PC-9 (cell line): ENCODE measurements at regions not wholly inside any gene's neighbourhood (a gene's known extent, or its start where the extent isn't known, plus 50 kb on each side); places are given as distances from the start of the nearest gene placed in this dataset.

Experiments used
- BruUV-seq: library from RNA; stranded (reverse); fragments of 400-500 nt; replicated peaks from 2 replicates; lab custom pipeline; 2021; lab: Mats Ljungman, UMichigan
- CTCF ChIA-PET: fragments of 300-600 bp; sonication (Branson Sonifier 250); formaldehyde crosslinking; loops from one replicate; lab custom pipeline; 2022; ENCODE audit warnings: antibody characterized with exemption; lab: Charles Lee
- POLR2A ChIA-PET: fragments of 300-600 bp; sonication (Branson Sonifier 250); formaldehyde crosslinking; loops from one replicate; lab custom pipeline; 2022; ENCODE audit warnings: antibody characterized with exemption; ENCODE audit not compliant: unreplicated experiment; lab: Charles Lee
- DNase-seq, 2 experiments: peaks; one replicate each; pipeline versions ENCODE4 v3.0.0 to v3.0.0-alpha.2; 2015 to 2022; ENCODE audit warnings: mixed read lengths in 1 of 2
- H2AFZ ChIP-seq: fragments of 200-600 bp; sonication (generic); 2 replicates; pipeline ENCODE4 v1.8.1; 2017; ENCODE audit warnings: antibody characterized with exemption
- H3F3A ChIP-seq: fragments of 200-600 bp; sonication (generic); 2 replicates; pipeline ENCODE4 v1.8.1; 2017; ENCODE audit warnings: antibody characterized with exemption, mild to moderate bottlenecking, low read depth; ENCODE audit not compliant: insufficient read depth
- H3K27ac ChIP-seq: fragments of 200-600 bp; sonication (generic); 2 replicates; pipeline ENCODE4 v1.6.1; 2016; ENCODE audit warnings: mixed run types
- H3K27me3 ChIP-seq: fragments of 200-600 bp; sonication (generic); 2 replicates; pipeline ENCODE4 v1.6.1; 2016; ENCODE audit warnings: low read depth, mixed run types; ENCODE audit not compliant: insufficient read depth
- H3K36me3 ChIP-seq: fragments of 200-600 bp; sonication (generic); 2 replicates; pipeline ENCODE4 v1.6.1; 2016; ENCODE audit warnings: low read depth, mixed run types
- H3K4me1 ChIP-seq: fragments of 200-600 bp; sonication (generic); replicated peaks from 2 replicates; pipeline ENCODE4 v1.6.1; 2016; ENCODE audit warnings: mixed run types; ENCODE audit not compliant: insufficient read depth
- H3K4me2 ChIP-seq: fragments of 200-600 bp; sonication (generic); 2 replicates; pipeline ENCODE4 v1.6.1; 2017; ENCODE audit warnings: mixed run types
- H3K4me3 ChIP-seq: fragments of 200-600 bp; sonication (generic); 2 replicates; pipeline ENCODE4 v1.6.1; 2016; ENCODE audit warnings: mixed run types
- H3K79me2 ChIP-seq: fragments of 200-600 bp; sonication (generic); 2 replicates; pipeline ENCODE4 v1.6.1; 2017; ENCODE audit warnings: low read depth, mixed run types
- H3K9me2 ChIP-seq: fragments of 200-600 bp; sonication (generic); 2 replicates; pipeline ENCODE4 v1.8.1; 2017; ENCODE audit warnings: mild to moderate bottlenecking; ENCODE audit not compliant: insufficient read depth
- H3K9me3 ChIP-seq: fragments of 200-600 bp; sonication (generic); 2 replicates; pipeline ENCODE4 v1.8.1; 2016; ENCODE audit warnings: low read depth; ENCODE audit not compliant: insufficient read depth
- H4K20me1 ChIP-seq: fragments of 200-600 bp; sonication (generic); 2 replicates; pipeline ENCODE4 v1.8.1; 2017; ENCODE audit not compliant: insufficient read depth
- EZH2 ChIP-seq: fragments of 200-600 bp; sonication (generic); IDR thresholded peaks from 2 replicates; pipeline ENCODE4 v1.8.0; 2017; ENCODE audit warnings: antibody characterized with exemption, low read depth
- intact Hi-C: fragments of 100-400 bp; cut with micrococcal nuclease; formaldehyde crosslinking; loops from one replicate; pipeline ENCODE4 v1.10.0; 2022; ENCODE audit not compliant: unreplicated experiment
- TF ChIP-seq, protein P1 (sequence below): fragments of 200-600 bp; sonication (generic); conservative IDR thresholded peaks from 2 replicates; pipeline ENCODE4 v1.6.1; 2017; ENCODE audit warnings: mixed run types, antibody characterized with exemption, mild to moderate bottlenecking, moderate library complexity

DNA sequence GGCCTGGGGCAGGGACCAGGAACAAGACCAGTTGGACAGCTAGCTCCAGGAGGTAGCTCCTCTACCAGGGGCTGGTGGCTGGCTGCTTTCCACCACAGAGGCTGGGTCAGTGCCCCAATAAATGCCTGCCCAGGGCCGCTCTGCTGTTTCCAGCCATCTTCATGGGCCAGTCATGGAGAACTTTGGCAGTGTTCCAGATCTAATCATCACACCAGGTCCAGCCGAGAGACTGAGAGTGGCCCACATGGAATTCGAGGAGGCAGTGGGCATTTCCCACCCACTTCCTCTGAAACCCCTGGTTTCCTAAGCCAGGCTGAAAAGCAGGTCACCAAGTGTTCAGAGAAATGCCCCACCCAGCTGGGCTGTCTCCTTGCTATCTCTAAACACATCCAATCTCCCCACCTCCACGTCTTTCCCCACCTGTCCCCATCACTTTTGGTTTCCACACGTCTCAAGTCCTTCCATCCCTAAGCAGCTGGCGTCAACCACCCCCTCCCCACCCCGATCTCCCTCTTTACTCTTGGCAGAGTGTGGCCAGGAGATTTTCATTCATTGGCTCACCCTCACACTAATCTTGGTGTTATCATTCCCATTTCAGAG is 190.0 kb upstream of the LINGO1 start:
- no peak overlapping the region for H2AFZ ChIP-seq
- H3K27me3 ChIP-seq, result peaks cover 47% of the 10 kb centered on the region
- TF ChIP-seq, protein P1, sequence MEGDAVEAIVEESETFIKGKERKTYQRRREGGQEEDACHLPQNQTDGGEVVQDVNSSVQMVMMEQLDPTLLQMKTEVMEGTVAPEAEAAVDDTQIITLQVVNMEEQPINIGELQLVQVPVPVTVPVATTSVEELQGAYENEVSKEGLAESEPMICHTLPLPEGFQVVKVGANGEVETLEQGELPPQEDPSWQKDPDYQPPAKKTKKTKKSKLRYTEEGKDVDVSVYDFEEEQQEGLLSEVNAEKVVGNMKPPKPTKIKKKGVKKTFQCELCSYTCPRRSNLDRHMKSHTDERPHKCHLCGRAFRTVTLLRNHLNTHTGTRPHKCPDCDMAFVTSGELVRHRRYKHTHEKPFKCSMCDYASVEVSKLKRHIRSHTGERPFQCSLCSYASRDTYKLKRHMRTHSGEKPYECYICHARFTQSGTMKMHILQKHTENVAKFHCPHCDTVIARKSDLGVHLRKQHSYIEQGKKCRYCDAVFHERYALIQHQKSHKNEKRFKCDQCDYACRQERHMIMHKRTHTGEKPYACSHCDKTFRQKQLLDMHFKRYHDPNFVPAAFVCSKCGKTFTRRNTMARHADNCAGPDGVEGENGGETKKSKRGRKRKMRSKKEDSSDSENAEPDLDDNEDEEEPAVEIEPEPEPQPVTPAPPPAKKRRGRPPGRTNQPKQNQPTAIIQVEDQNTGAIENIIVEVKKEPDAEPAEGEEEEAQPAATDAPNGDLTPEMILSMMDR, result no peak
- TF ChIP-seq EZH2, result no peak
- no peak overlapping the region for H3K4me3 ChIP-seq
- ChIA-PET CTCF (interaction anchor here (0.6 kb wide), 1 partner anchor 1885 kb away, joined by 4 read pairs; no protein-coding TSS in a partner anchor), POLR2A (no interaction called here)
- H3K36me3 ChIP-seq, result no peaks in the 10 kb centered on the region
- no peak overlapping the region for H3K4me2 ChIP-seq
- no peak for DNase-seq
- 0 out of 2 replicates have a peak, but pooled peaks cover 3% of the 10 kb centered on the region for H4K20me1 ChIP-seq
- no peaks in the 10 kb centered on the region for H3K79me2 ChIP-seq
- no peak overlapping the region for H3K27ac ChIP-seq
- no peaks in the 10 kb centered on the region for H3F3A ChIP-seq
- no peaks in the 10 kb centered on the region for H3K9me2 ChIP-seq
- no TSS peak for BruUV-seq
- H3K9me3 ChIP-seq, result no peaks in the 10 kb centered on the region
- intact Hi-C loops, result no loop called here
- no peaks in the 10 kb centered on the region for H3K4me1 ChIP-seq

DNA sequence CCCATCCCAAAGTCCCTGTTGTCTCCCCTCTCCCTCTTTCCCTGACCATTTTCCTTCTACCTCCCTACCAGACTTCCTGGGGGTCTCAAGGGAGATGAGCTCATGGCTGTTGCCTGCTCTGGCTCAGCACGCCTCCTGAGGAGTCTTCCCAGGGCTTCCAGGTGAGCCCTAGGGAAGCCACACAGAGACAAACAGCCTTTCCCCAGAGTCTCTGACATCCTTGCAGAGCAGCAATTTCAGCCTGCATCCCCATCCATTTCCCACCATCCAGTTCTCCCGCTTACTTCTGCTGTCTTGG is 189.2 kb upstream of the LINGO1 start:
- TF ChIP-seq EZH2, result no peak
- TF ChIP-seq, protein P1, result no peak
- H3K79me2 ChIP-seq, result no peaks in the 10 kb centered on the region
- POLR2A ChIA-PET, result no interaction called here
- CTCF ChIA-PET, result interaction anchor here (0.6 to 1.7 kb wide), 3 partner anchors 162 to 316 kb away, joined by 3 to 9 read pairs (median 6); no protein-coding TSS in a partner anchor
- H3K4me1 ChIP-seq, result no peaks in the 10 kb centered on the region
- peaks cover 47% of the 10 kb centered on the region for H3K27me3 ChIP-seq
- H3K9me2 ChIP-seq, result no peaks in the 10 kb centered on the region
- no peak overlapping the region for H2AFZ ChIP-seq
- H3K4me2 ChIP-seq, result no peak overlapping the region
- H3K9me3 ChIP-seq, result no peaks in the 10 kb centered on the region
- H3K4me3 ChIP-seq, result no peak overlapping the region
- no TSS peak for BruUV-seq
- H3F3A ChIP-seq, result no peaks in the 10 kb centered on the region
- 0 out of 2 replicates have a peak, but pooled peaks cover 3% of the 10 kb centered on the region for H4K20me1 ChIP-seq
- H3K27ac ChIP-seq, result no peak overlapping the region
- no peak for DNase-seq
- intact Hi-C loops, result loop anchor here (1.0 kb wide), 3 partner anchors 189 to 715 kb away; no protein-coding TSS in a partner anchor
- no peaks in the 10 kb centered on the region for H3K36me3 ChIP-seq

DNA sequence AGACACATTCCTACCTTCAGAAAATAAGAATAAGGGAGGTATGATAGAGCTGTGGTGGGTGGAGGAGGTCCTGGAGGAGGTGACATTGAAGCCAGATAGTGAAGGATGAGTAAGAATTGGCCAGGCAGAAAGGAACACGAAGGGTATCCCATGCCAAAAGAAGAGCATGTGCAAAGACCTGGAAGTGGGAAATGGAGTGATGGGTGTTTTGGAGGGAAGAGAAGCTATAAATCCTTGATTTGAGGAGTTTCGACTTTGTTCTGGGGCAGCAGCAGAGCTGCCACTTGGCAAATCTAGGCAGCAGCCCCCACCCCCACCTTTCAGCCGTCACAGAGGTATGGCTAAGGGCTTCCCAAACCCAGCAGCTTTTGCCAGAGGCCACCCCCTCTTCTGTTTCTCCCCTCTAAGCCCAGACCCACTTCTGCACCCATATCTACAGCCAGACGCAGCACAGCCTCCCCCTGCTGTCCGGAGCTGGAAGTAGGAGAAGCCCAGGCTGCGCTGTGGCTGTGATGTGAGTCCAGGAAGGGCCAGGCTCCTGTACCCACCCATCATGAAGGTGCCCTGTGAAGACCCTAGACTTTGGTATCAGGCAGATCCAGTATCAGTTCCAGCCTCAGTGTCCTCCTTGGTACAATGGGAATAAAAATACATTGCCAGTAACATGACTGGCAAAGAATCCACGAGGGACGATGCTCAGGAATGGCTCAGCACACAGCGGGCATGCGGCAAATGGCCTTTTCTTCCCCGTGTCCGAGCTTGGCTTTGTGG is 188.7 kb upstream of the LINGO1 start:
- TF ChIP-seq, protein P1, result peak; percentile 79
- TF ChIP-seq EZH2, result no peak
- POLR2A ChIA-PET, result no interaction called here
- Histone ChIP-seq H3K36me3 (no peaks in the 10 kb centered on the region), H2AFZ (no peak overlapping the region), H4K20me1 (0 out of 2 replicates have a peak, but pooled peaks cover 3% of the 10 kb centered on the region), H3K27ac (no peak overlapping the region), H3K4me1 (no peaks in the 10 kb centered on the region), H3K4me2 (no peak overlapping the region), H3F3A (no peaks in the 10 kb centered on the region), H3K27me3 (peaks cover 43% of the 10 kb centered on the region), H3K4me3 (no peak overlapping the region), H3K9me3 (no peaks in the 10 kb centered on the region), H3K9me2 (no peaks in the 10 kb centered on the region), H3K79me2 (no peaks in the 10 kb centered on the region)
- no TSS peak for BruUV-seq
- peak in 1 of 2 experiments; percentile 52 for DNase-seq
- intact Hi-C loops, result loop anchor here (1.0 kb wide), 3 partner anchors 188 to 714 kb away; no protein-coding TSS in a partner anchor
- CTCF ChIA-PET, result interaction anchor here (0.6 to 1.7 kb wide), 6 partner anchors 64 to 317 kb away, joined by 3 to 9 read pairs (median 4); no protein-coding TSS in a partner anchor
